ENCODE measurements at regions not wholly inside any gene's neighbourhood (a gene's known extent, or its start where the extent isn't known, plus 50 kb on each side); places are given as distances from the start of the nearest gene placed in this dataset.

- POLR2A ChIA-PET, result no interaction called here
- dilution Hi-C loops (cut with MboI; ENCODE audit: extremely low pct_ligation_motif_present, low sequenced_read_pairs) (no loop called here), intact Hi-C loops (cut with micrococcal nuclease) (no loop called here)
- Histone ChIP-seq H3K4me1 (ENCODE audit: control insufficient read depth, extremely low read depth, insufficient read depth, low read length) (no peaks in the 10 kb centered on the region), H3K4me2 (ENCODE audit: insufficient read depth, low read length) (no peak overlapping the region), H3K9me3 (replicated peaks; ENCODE audit: control insufficient read depth, insufficient read depth, low read length) (peaks cover 8% of the 10 kb centered on the region), H3K9ac (replicated peaks; ENCODE audit: extremely low read depth, insufficient read depth, low read length) (no peak overlapping the region), H3K27ac (ENCODE audit: insufficient read depth, low read depth, low read length) (no peak overlapping the region), H3K4me3 (replicated peaks in 1 of 3; ENCODE audit: insufficient read depth in 1 of 3, low read depth in 1 of 3, low read length in 3 of 3) (no peak overlapping the region), H3K9me1 (replicated peaks; ENCODE audit: control insufficient read depth, extremely low read depth, insufficient read depth, low read length) (no peaks in the 10 kb centered on the region), H3K27me3 (ENCODE audit: control insufficient read depth in 2 of 2, insufficient read depth in 2 of 2, low read length in 2 of 2) (no peaks in the 10 kb centered on the region), H3K36me3 (ENCODE audit: control insufficient read depth in 2 of 2, extremely low read depth in 1 of 2, insufficient read depth in 2 of 2, low read length in 2 of 2) (no peaks in the 10 kb centered on the region), H2AFZ (ENCODE audit: low read depth, low read length) (no peak overlapping the region), H3K79me2 (ENCODE audit: control insufficient read depth, insufficient read depth, low read length) (no peaks in the 10 kb centered on the region), H4K20me1 (replicated peaks; ENCODE audit: control insufficient read depth, extremely low read depth, insufficient read depth, low read length) (no peaks in the 10 kb centered on the region)
- FAIRE-seq (no peak), DNase-seq (ENCODE audit: low read depth, low spot score) (no peak)
- TF ChIP-seq, protein P1, sequence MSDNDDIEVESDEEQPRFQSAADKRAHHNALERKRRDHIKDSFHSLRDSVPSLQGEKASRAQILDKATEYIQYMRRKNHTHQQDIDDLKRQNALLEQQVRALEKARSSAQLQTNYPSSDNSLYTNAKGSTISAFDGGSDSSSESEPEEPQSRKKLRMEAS (IDR thresholded peaks at IDR 0.05; ENCODE audit: insufficient read depth, insufficient read length), result no peak
- TF ChIP-seq EZH2 (IDR thresholded peaks at IDR 0.05; ENCODE audit: borderline replicate concordance, low read depth, low read length, severe bottlenecking) (no peak), FOS (IDR thresholded peaks at IDR 0.05; ENCODE audit: borderline replicate concordance, insufficient read depth, low read length) (no peak), POLR2A (IDR thresholded peaks at IDR 0.05; ENCODE audit: low read depth, low read length) (no peak), POLR2AphosphoS5 (IDR thresholded peaks at IDR 0.05; ENCODE audit: insufficient read depth, low read depth, low read length) (no peak), CTCF (IDR thresholded peaks at IDR 0.05; ENCODE audit: extremely low read depth in 1 of 2, insufficient read depth in 1 of 2, low read depth in 1 of 2, low read length in 2 of 2) (no peak), MYC (IDR thresholded peaks at IDR 0.05; ENCODE audit: low read depth, low read length) (no peak), GATA2 (IDR thresholded peaks at IDR 0.05; ENCODE audit: insufficient read depth, insufficient read length, low read depth, low read length) (no peak), JUN (IDR thresholded peaks at IDR 0.05; ENCODE audit: borderline replicate concordance, insufficient read depth, insufficient read length, low read depth) (no peak)
- BruUV-seq (replicated peaks), result no TSS peak
- CTCF ChIA-PET, result no interaction called here
These were observed 198.0 kb upstream of the COX10 start for GRCh38 chr17:13871261-13871660.

All from endothelial cell of umbilical vein (primary cell).